B cell (primary cell): ENCODE measurements at regions not wholly inside any gene's neighbourhood (a gene's known extent, or its start where the extent isn't known, plus 50 kb on each side); places are given as distances from the start of the nearest gene placed in this dataset.

Source experiments
- ATAC-seq: fragments of 200-7000 bp; cut with Tn5 transposase; one replicate; pipeline ENCODE4 v1.10.0; 2021; ENCODE audit warnings: low read depth, mild to moderate bottlenecking, moderate number of reproducible peaks, moderate library complexity
- CTCF ChIA-PET: fragments of 350-600 bp; sonication (Branson Sonifier 250); formaldehyde crosslinking; loops from one replicate; lab custom pipeline; 2021; ENCODE audit warnings: antibody characterized with exemption, inconsistent platforms; lab: Charles Lee
- POLR2A ChIA-PET: fragments of 350-600 bp; sonication (Branson Sonifier 250); formaldehyde crosslinking; loops from one replicate; lab custom pipeline; 2021; ENCODE audit warnings: antibody characterized with exemption; lab: Charles Lee
- DNase-seq: peaks from one replicate; pipeline ENCODE4 v3.0.0; 2013
- H2AFZ ChIP-seq: 2 replicates; pipeline ENCODE4 v1.6.1; 2012; ENCODE audit warnings: mild to moderate bottlenecking, low read depth, low read length; ENCODE audit not compliant: insufficient read depth, poor library complexity, severe bottlenecking
- H3K27ac ChIP-seq, 2 donors: 1 replicate in 1 of 2; 2 replicates in 1 of 2; pipeline ENCODE4 v1.5.1; 2012 to 2013; ENCODE audit warnings: low read length in 2 of 2, mild to moderate bottlenecking in 2 of 2, moderate library complexity in 1 of 2
- H3K27me3 ChIP-seq, 4 experiments: fragments of 200-600 bp in 1 of 4; sonication (generic) in 1 of 4; replicated peaks in 1 of 4; 1 replicate in 2 of 4; 2 replicates in 2 of 4; pipeline versions ENCODE4 v1.6.1 to v1.7.0; 2013 to 2016; ENCODE audit warnings: low read length in 3 of 4, mild to moderate bottlenecking in 2 of 4, mixed read lengths in 1 of 4, moderate library complexity in 1 of 4; ENCODE audit not compliant: insufficient read depth in 4 of 4, control insufficient read depth in 3 of 4; ENCODE audit errors: control extremely low read depth in 1 of 4
- H3K36me3 ChIP-seq, 2 experiments: replicated peaks in 1 of 2; 1 replicate in 1 of 2; 2 replicates in 1 of 2; pipeline versions ENCODE4 v1.6.1 to v1.7.1; 2013; ENCODE audit warnings: low read length in 1 of 2; ENCODE audit not compliant: insufficient read depth in 2 of 2, control insufficient read depth in 1 of 2; ENCODE audit errors: control extremely low read depth in 1 of 2, extremely low read depth in 1 of 2
- H3K4me1 ChIP-seq, 2 donors: fragments of 200-600 bp in 1 of 2; sonication (generic) in 1 of 2; 1 replicate in 1 of 2; 2 replicates in 1 of 2; pipeline versions ENCODE4 v1.5.1 to v1.6.1; 2013 to 2017; ENCODE audit warnings: low read length in 2 of 2; ENCODE audit not compliant: control insufficient read depth in 2 of 2, insufficient read depth in 2 of 2
- H3K4me2 ChIP-seq: replicated peaks from 2 replicates; pipeline ENCODE3; 2012; ENCODE audit warnings: mild to moderate bottlenecking, low read depth, low read length; ENCODE audit not compliant: poor library complexity, severe bottlenecking
- H3K4me3 ChIP-seq, 5 experiments: fragments of 200-600 bp in 1 of 5; sonication (generic) in 1 of 5; 1 replicate in 3 of 5; 2 replicates in 2 of 5; pipeline versions ENCODE4 v1.5.1 to v1.7.0; 2011 to 2016; ENCODE audit warnings: low read length in 4 of 5, mild to moderate bottlenecking in 4 of 5, low read depth in 2 of 5, control low read depth in 1 of 5, moderate library complexity in 1 of 5; ENCODE audit not compliant: insufficient read depth in 1 of 5; ENCODE audit errors: control extremely low read depth in 1 of 5, extremely low read depth in 1 of 5
- H3K79me2 ChIP-seq: fragments of 200-600 bp; sonication (generic); one replicate; pipeline ENCODE4 v1.6.0; 2016; ENCODE audit warnings: low read length; ENCODE audit not compliant: control insufficient read depth, insufficient read depth
- H3K9ac ChIP-seq: fragments of 200-600 bp; sonication (generic); 2 replicates; pipeline ENCODE4 v1.6.1; 2017; ENCODE audit warnings: mild to moderate bottlenecking, low read length, moderate library complexity
- H3K9me3 ChIP-seq, 3 donors: one replicate each; pipeline versions ENCODE4 v1.6.1 to v1.7.1; 2013; ENCODE audit warnings: low read length in 2 of 3; ENCODE audit not compliant: control insufficient read depth in 2 of 3, insufficient read depth in 1 of 3; ENCODE audit errors: control extremely low read depth in 1 of 3
- H4K20me1 ChIP-seq: 2 replicates; pipeline ENCODE4 v1.6.0; 2012; ENCODE audit warnings: mild to moderate bottlenecking, low read length; ENCODE audit not compliant: insufficient read depth, control insufficient read depth, poor library complexity, severe bottlenecking
- H3K27ac Mint-ChIP-seq: one replicate; pipeline ENCODE4 v1.8.0; 2021; ENCODE audit warnings: mixed read lengths
- H3K27me3 Mint-ChIP-seq: one replicate; pipeline ENCODE4 v1.8.0; 2021; ENCODE audit warnings: mixed read lengths
- H3K4me1 Mint-ChIP-seq: one replicate; pipeline ENCODE4 v1.8.0; 2021; ENCODE audit warnings: mixed read lengths
- H3K4me3 Mint-ChIP-seq: one replicate; pipeline ENCODE4 v1.8.0; 2021; ENCODE audit warnings: mixed read lengths
- H3K9me3 Mint-ChIP-seq: one replicate; pipeline ENCODE4 v1.8.0; 2022; ENCODE audit warnings: mixed read lengths; ENCODE audit not compliant: insufficient read depth
- CTCF ChIP-seq: fragments of 200-600 bp; IDR thresholded peaks from one replicate; pipeline ENCODE4 v1.8.0; 2022; ENCODE audit warnings: antibody characterized with exemption, mild to moderate bottlenecking
- EZH2 ChIP-seq: IDR thresholded peaks from 2 replicates; pipeline ENCODE4 v1.6.1; 2012; ENCODE audit warnings: borderline replicate concordance, low read depth, mild to moderate bottlenecking, moderate library complexity, low read length; ENCODE audit not compliant: insufficient read depth, poor library complexity, severe bottlenecking
- WGBS: methylation state at CpG from one replicate; pipeline ENCODE4 v1.1.5; 2013; ENCODE audit warnings: missing lambda C conversion rate; ENCODE audit not compliant: insufficient coverage; 5-methylcytosine and 5-hydroxymethylcytosine counted together
- intact Hi-C: fragments of 100-400 bp; cut with micrococcal nuclease; formaldehyde crosslinking; loops from one replicate; pipeline ENCODE4 v1.10.0; 2022

GRCh38 chr14:76688383-76688671 is 72.9 kb upstream of the VASH1 start:
- Mint-ChIP-seq H3K27me3 (peaks cover 20% of the 10 kb centered on the region), H3K27ac (no peak overlapping the region), H3K9me3 (no peaks in the 10 kb centered on the region), H3K4me1 (no peaks in the 10 kb centered on the region), H3K4me3 (no peak overlapping the region)
- Histone ChIP-seq H3K4me2 (no peak overlapping the region), H3K4me1 (no peaks in the 10 kb centered on the region), H3K9ac (no peak overlapping the region), H3K36me3 (no peaks in the 10 kb centered on the region), H3K79me2 (no peaks in the 10 kb centered on the region), H3K27me3 (peaks cover 0 to 17% (median 4%) of the 10 kb centered on the region in 4 experiments), H2AFZ (no peak overlapping the region), H3K4me3 (no peak overlapping the region), H3K9me3 (peaks cover 2 to 13% (median 6%) of the 10 kb centered on the region in 3 donors), H4K20me1 (no peaks in the 10 kb centered on the region), H3K27ac (no peak overlapping the region)
- no CpG with 5 or more reads among the region's 2 CpGs for WGBS
- CTCF ChIA-PET, result interaction anchor here (1.0 kb wide), 1 partner anchor 21 kb away, joined by 4 read pairs; no protein-coding TSS in a partner anchor
- ATAC-seq, result no peak
- DNase-seq, result no peak
- intact Hi-C loops, result no loop called here
- TF ChIP-seq CTCF (no peak), EZH2 (no peak)
- POLR2A ChIA-PET, result no interaction called here

DNA sequence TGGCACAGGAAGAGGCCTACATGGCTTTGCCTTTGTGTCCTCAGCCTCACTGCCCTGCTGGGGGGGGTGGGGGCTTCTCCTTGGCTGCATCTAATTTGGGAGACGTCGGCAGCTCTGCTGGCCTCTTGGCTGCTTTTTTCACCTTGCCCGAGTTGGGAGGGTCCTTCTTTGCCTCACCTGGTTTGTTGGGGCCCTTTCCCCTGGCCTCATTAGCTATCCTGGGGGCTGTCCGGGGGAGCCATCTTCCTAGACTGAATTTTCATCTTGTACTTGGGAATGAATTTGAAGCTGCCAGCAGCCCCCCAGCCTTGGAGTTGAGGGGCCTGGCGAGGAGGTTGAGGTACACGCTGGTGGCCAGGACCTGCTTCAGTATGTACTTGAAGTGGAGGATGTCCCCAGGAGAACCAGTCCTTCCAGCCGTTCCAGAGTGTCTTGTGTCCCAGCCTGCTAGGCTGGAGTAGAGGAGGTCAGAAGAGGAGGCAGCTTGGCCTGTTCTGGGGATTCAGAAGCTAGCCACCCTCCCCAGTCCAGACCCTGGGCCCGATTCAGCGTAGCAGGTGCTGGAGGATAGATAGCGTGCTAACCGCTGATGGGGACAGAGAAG is 70.7 kb upstream of the VASH1 start:
- Histone ChIP-seq H3K4me3 (no peak overlapping the region), H3K4me1 (no peaks in the 10 kb centered on the region), H3K9me3 (peaks cover 2 to 13% (median 5%) of the 10 kb centered on the region in 3 donors), H3K4me2 (no peak overlapping the region), H4K20me1 (no peaks in the 10 kb centered on the region), H3K27me3 (peaks cover 0 to 17% (median 4%) of the 10 kb centered on the region in 4 experiments), H3K79me2 (no peaks in the 10 kb centered on the region), H3K36me3 (no peaks in the 10 kb centered on the region), H3K9ac (no peak overlapping the region), H2AFZ (no peak overlapping the region), H3K27ac (no peak overlapping the region)
- intact Hi-C loops, result no loop called here
- H3K4me1 Mint-ChIP-seq, result no peaks in the 10 kb centered on the region
- ChIA-PET CTCF (interaction anchor here (0.6 kb wide), 1 partner anchor 21 kb away, joined by 3 read pairs; no protein-coding TSS in a partner anchor), POLR2A (no interaction called here)
- DNase-seq (no peak), ATAC-seq (no peak)
- H3K27ac Mint-ChIP-seq, result no peak overlapping the region
- no peak overlapping the region for H3K4me3 Mint-ChIP-seq
- H3K27me3 Mint-ChIP-seq, result peaks cover 21% of the 10 kb centered on the region
- no peaks in the 10 kb centered on the region for H3K9me3 Mint-ChIP-seq
- 92% methylated on average over 10 of the region's 11 CpGs for WGBS
- no peak for TF ChIP-seq CTCF
- TF ChIP-seq EZH2, result no peak
